ENCODE measurements at regions not wholly inside any gene's neighbourhood (a gene's known extent, or its start where the extent isn't known, plus 50 kb on each side); places are given as distances from the start of the nearest gene placed in this dataset.

DNA sequence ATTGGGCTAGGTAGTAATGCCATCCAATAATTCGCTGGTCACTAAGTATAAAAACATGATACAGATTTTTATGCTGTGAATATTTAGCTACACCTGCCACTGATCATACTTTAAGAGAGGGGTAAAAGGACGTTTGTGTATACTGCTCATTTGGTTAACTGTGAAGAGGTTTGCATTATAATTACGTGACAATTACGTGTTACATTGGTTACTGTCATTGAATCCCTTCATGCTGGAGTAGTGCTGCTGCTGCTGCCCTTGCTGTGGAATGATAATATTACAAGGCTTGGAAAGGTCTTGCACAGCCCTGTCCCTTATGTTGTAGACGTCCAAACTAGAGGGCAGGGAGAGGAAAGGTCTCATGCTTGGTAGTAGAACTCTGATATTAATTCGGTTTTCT lies 312.2 kb upstream of the ATP2B1 start:
- Histone ChIP-seq H3K36me3 (replicated peaks; ENCODE audit: low read depth, low read length) (no peaks in the 10 kb centered on the region), H4K20me1 (ENCODE audit: insufficient read depth, low read length) (no peaks in the 10 kb centered on the region), H3K4me1 (ENCODE audit: low read length) (no peaks in the 10 kb centered on the region), H3K27me3 (ENCODE audit: low read depth, low read length) (no peaks in the 10 kb centered on the region), H3K9ac (ENCODE audit: low read length) (no peak overlapping the region), H2AFZ (ENCODE audit: low read depth, low read length) (no peak overlapping the region), H3K79me2 (ENCODE audit: low read length) (no peaks in the 10 kb centered on the region), H3K4me3 (ENCODE audit: low read length) (no peak overlapping the region), H3K27ac (ENCODE audit: low read length) (no peak overlapping the region), H3K4me2 (ENCODE audit: low read length) (no peak overlapping the region), H3K9me3 (ENCODE audit: insufficient read depth, low read length) (no peaks in the 10 kb centered on the region)
- TF ChIP-seq, protein P1, sequence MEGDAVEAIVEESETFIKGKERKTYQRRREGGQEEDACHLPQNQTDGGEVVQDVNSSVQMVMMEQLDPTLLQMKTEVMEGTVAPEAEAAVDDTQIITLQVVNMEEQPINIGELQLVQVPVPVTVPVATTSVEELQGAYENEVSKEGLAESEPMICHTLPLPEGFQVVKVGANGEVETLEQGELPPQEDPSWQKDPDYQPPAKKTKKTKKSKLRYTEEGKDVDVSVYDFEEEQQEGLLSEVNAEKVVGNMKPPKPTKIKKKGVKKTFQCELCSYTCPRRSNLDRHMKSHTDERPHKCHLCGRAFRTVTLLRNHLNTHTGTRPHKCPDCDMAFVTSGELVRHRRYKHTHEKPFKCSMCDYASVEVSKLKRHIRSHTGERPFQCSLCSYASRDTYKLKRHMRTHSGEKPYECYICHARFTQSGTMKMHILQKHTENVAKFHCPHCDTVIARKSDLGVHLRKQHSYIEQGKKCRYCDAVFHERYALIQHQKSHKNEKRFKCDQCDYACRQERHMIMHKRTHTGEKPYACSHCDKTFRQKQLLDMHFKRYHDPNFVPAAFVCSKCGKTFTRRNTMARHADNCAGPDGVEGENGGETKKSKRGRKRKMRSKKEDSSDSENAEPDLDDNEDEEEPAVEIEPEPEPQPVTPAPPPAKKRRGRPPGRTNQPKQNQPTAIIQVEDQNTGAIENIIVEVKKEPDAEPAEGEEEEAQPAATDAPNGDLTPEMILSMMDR (IDR thresholded peaks at IDR 0.05; ENCODE audit: low read depth, low read length) = no peak
- TF ChIP-seq EZH2phosphoT487 (IDR thresholded peaks at IDR 0.05; ENCODE audit: low read depth) = no peak

- H3K9me3 ChIP-seq (ENCODE audit: insufficient read depth, low read length) = no peaks in the 10 kb centered on the region
- H3K36me3 ChIP-seq (replicated peaks; ENCODE audit: low read depth, low read length) = no peaks in the 10 kb centered on the region
- H3K79me2 ChIP-seq (ENCODE audit: low read length) = no peaks in the 10 kb centered on the region
- no peaks in the 10 kb centered on the region for H3K4me1 ChIP-seq (ENCODE audit: low read length)
- H3K4me2 ChIP-seq (ENCODE audit: low read length) = no peak overlapping the region
- H3K9ac ChIP-seq (ENCODE audit: low read length) = no peak overlapping the region
- no peak overlapping the region for H3K4me3 ChIP-seq (ENCODE audit: low read length)
- no peaks in the 10 kb centered on the region for H3K27me3 ChIP-seq (ENCODE audit: low read depth, low read length)
- TF ChIP-seq EZH2phosphoT487 (IDR thresholded peaks at IDR 0.05; ENCODE audit: low read depth) = no peak
- H3K27ac ChIP-seq (ENCODE audit: low read length) = no peak overlapping the region
- H2AFZ ChIP-seq (ENCODE audit: low read depth, low read length) = no peak overlapping the region
- no peaks in the 10 kb centered on the region for H4K20me1 ChIP-seq (ENCODE audit: insufficient read depth, low read length)
These were observed 311.8 kb upstream of the ATP2B1 start for GRCh38 chr12:90020436-90020835.

- Histone ChIP-seq H3K4me2 (ENCODE audit: low read length) (no peak overlapping the region), H3K79me2 (ENCODE audit: low read length) (no peaks in the 10 kb centered on the region), H3K9me3 (ENCODE audit: insufficient read depth, low read length) (no peaks in the 10 kb centered on the region), H3K27ac (ENCODE audit: low read length) (no peak overlapping the region), H3K4me1 (ENCODE audit: low read length) (no peaks in the 10 kb centered on the region), H3K36me3 (replicated peaks; ENCODE audit: low read depth, low read length) (no peaks in the 10 kb centered on the region), H4K20me1 (ENCODE audit: insufficient read depth, low read length) (no peaks in the 10 kb centered on the region), H3K4me3 (ENCODE audit: low read length) (no peak overlapping the region), H3K9ac (ENCODE audit: low read length) (no peak overlapping the region), H3K27me3 (ENCODE audit: low read depth, low read length) (no peaks in the 10 kb centered on the region), H2AFZ (ENCODE audit: low read depth, low read length) (no peak overlapping the region)
- TF ChIP-seq, protein P1 (IDR thresholded peaks at IDR 0.05; ENCODE audit: low read depth, low read length) = no peak
- TF ChIP-seq EZH2phosphoT487 (IDR thresholded peaks at IDR 0.05; ENCODE audit: low read depth) = no peak
These were observed 311.4 kb upstream of the ATP2B1 start for GRCh38 chr12:90020014-90020413.

DNA sequence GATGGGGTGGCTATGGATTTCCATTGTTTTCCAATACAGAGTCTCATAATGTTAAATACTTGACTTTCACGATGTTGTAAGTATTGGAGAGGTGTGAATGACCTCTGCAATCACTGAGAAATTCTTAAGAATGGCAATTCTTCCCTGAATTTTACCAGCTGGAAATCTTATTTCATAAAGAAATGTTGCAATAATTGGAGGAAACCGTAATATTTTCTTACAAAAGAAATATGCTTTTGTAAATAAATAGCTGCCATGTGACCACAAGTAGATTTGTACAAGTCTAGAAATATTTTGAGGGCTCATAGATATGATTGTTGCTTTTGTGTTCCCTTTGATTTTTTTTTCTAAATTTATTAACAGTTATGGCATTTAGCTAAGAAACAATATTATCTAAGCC lies 308.7 kb upstream of the ATP2B1 start:
- no peak overlapping the region for H2AFZ ChIP-seq (ENCODE audit: low read depth, low read length)

More for the DNA sequence above, 308.7 kb upstream of the ATP2B1 start:
- Histone ChIP-seq H3K4me1 (ENCODE audit: low read length) (peaks cover 5% of the 10 kb centered on the region), H4K20me1 (ENCODE audit: insufficient read depth, low read length) (no peaks in the 10 kb centered on the region), H3K27me3 (ENCODE audit: low read depth, low read length) (no peaks in the 10 kb centered on the region), H3K4me3 (ENCODE audit: low read length) (no peak overlapping the region), H3K27ac (ENCODE audit: low read length) (no peak overlapping the region), H3K9me3 (ENCODE audit: insufficient read depth, low read length) (no peaks in the 10 kb centered on the region), H3K36me3 (replicated peaks; ENCODE audit: low read depth, low read length) (no peaks in the 10 kb centered on the region), H3K79me2 (ENCODE audit: low read length) (no peaks in the 10 kb centered on the region), H3K4me2 (ENCODE audit: low read length) (no peak overlapping the region), H3K9ac (ENCODE audit: low read length) (no peak overlapping the region)
- TF ChIP-seq EZH2phosphoT487 (IDR thresholded peaks at IDR 0.05; ENCODE audit: low read depth) = no peak
- TF ChIP-seq, protein P1 (IDR thresholded peaks at IDR 0.05; ENCODE audit: low read depth, low read length) = no peak
